Uterus (tissue), 3 donors: ENCODE measurements at regions not wholly inside any gene's neighbourhood (a gene's known extent, or its start where the extent isn't known, plus 50 kb on each side); places are given as distances from the start of the nearest gene placed in this dataset.

Experiments used
- DNase-seq, 2 donors: peaks; one replicate each; pipeline ENCODE4 v3.0.0-alpha.2; 2019 to 2020
- H3K27ac ChIP-seq, 2 donors: fragments of 200-600 bp; sonication (generic); 1 replicate in 1 of 2; 2 replicates in 1 of 2; pipeline ENCODE4 v1.5.1; 2016 to 2018
- H3K27me3 ChIP-seq, 2 donors: fragments of 200-600 bp; sonication (generic); one replicate each; pipeline ENCODE4 v1.5.1; 2018 to 2019; ENCODE audit warnings: control low read depth in 1 of 2
- H3K36me3 ChIP-seq, 2 donors: fragments of 200-600 bp; sonication (generic); one replicate each; pipeline ENCODE4 v1.5.1; 2019; ENCODE audit warnings: control low read depth in 1 of 2
- H3K4me1 ChIP-seq, 2 donors: fragments of 200-600 bp; sonication (generic); one replicate each; pipeline ENCODE4 v1.5.1; 2018 to 2019; ENCODE audit warnings: control low read depth in 1 of 2
- H3K4me3 ChIP-seq, 2 donors: fragments of 200-600 bp; sonication (generic); 1 replicate in 1 of 2; 2 replicates in 1 of 2; pipeline ENCODE4 v1.5.1; 2018 to 2019; ENCODE audit warnings: mild to moderate bottlenecking in 1 of 2
- H3K9me3 ChIP-seq, 2 donors: fragments of 200-600 bp; sonication (generic); one replicate each; pipeline ENCODE4 v1.5.1; 2019; ENCODE audit warnings: control low read depth in 1 of 2
- POLR2A ChIP-seq, 2 donors: fragments of 450-650 bp; IDR thresholded peaks; one replicate each; pipeline ENCODE4 v1.6.1; 2016; ENCODE audit warnings: antibody characterized with exemption in 2 of 2, mild to moderate bottlenecking in 1 of 2, moderate library complexity in 1 of 2
- intact Hi-C: fragments of 100-400 bp; cut with DNase I; formaldehyde crosslinking; loops from one replicate; pipeline ENCODE4 v1.15.1; 2023; ENCODE audit warnings: low total_unique reads
- TF ChIP-seq, protein P1 (sequence below), 4 experiments: fragments of 200-600 bp in 2 of 4; fragments of 450-650 bp in 2 of 4; sonication (generic) in 2 of 4; IDR thresholded peaks; one replicate each; pipeline ENCODE4 v1.5.1; 2016 to 2019; ENCODE audit warnings: antibody characterized with exemption in 4 of 4, mild to moderate bottlenecking in 2 of 4, moderate library complexity in 1 of 4
- donor health status: DM: yes; HTN: yes; CAD: no.

DNA sequence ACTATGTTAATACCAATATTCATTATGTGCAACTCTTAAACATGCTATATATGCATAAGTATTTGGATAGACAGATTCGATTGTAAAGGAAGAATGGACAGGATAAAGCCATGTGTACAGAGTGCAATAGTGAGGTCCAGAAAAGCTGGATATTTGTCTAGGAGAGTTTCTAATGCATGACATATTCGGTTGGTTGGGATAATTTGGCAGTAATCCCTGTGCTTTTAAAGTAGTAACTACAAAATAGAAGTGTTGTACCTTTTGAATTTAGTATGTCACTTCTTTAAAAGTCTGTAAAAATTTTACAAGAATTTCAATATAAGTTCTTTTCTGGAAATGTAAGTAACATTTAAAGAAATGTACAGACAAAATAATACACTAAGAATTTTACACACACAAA, 774.5 kb downstream of the USP25 start:
- intact Hi-C loops = no loop called here
- TF ChIP-seq POLR2A (IDR thresholded peaks at IDR 0.05) = no peak
- TF ChIP-seq, protein P1, sequence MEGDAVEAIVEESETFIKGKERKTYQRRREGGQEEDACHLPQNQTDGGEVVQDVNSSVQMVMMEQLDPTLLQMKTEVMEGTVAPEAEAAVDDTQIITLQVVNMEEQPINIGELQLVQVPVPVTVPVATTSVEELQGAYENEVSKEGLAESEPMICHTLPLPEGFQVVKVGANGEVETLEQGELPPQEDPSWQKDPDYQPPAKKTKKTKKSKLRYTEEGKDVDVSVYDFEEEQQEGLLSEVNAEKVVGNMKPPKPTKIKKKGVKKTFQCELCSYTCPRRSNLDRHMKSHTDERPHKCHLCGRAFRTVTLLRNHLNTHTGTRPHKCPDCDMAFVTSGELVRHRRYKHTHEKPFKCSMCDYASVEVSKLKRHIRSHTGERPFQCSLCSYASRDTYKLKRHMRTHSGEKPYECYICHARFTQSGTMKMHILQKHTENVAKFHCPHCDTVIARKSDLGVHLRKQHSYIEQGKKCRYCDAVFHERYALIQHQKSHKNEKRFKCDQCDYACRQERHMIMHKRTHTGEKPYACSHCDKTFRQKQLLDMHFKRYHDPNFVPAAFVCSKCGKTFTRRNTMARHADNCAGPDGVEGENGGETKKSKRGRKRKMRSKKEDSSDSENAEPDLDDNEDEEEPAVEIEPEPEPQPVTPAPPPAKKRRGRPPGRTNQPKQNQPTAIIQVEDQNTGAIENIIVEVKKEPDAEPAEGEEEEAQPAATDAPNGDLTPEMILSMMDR (IDR thresholded peaks at IDR 0.05) = no peak
- H3K4me1 ChIP-seq = peaks cover 0 to 26% of the 10 kb centered on the region in 2 donors
- no peak overlapping the region for H3K4me3 ChIP-seq
- no peak overlapping the region for H3K27ac ChIP-seq
- DNase-seq = no peak
- H3K27me3 ChIP-seq = no peaks in the 10 kb centered on the region
- no peaks in the 10 kb centered on the region for H3K9me3 ChIP-seq
- no peaks in the 10 kb centered on the region for H3K36me3 ChIP-seq

DNA sequence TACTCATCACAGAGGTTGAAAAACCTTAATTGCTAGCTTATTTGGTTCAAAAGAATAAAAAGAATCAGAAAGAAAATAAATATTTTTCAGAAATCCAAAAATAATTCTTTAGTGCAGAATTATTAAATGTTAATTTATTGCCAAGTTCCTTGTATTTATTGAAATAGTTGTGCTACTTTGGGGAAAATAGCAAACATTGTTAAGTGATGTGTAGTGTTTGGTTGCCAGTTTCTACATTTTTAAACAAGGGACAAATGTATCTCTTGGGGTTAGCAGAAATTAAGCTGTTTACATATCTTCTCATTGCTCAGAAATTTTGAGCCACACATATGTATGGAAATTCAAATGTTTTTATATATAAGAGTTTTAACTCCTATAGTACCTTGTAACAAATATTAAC, 775.0 kb downstream of the USP25 start:
- H3K27ac ChIP-seq = no peak overlapping the region
- H3K9me3 ChIP-seq = no peaks in the 10 kb centered on the region
- no peak for DNase-seq
- no peaks in the 10 kb centered on the region for H3K27me3 ChIP-seq
- H3K36me3 ChIP-seq = no peaks in the 10 kb centered on the region
- H3K4me3 ChIP-seq = no peak overlapping the region
- no peak for TF ChIP-seq POLR2A (IDR thresholded peaks at IDR 0.05)
- TF ChIP-seq, protein P1 (IDR thresholded peaks at IDR 0.05) = no peak
- intact Hi-C loops = no loop called here
- H3K4me1 ChIP-seq = peaks cover 0 to 31% of the 10 kb centered on the region in 2 donors

DNA sequence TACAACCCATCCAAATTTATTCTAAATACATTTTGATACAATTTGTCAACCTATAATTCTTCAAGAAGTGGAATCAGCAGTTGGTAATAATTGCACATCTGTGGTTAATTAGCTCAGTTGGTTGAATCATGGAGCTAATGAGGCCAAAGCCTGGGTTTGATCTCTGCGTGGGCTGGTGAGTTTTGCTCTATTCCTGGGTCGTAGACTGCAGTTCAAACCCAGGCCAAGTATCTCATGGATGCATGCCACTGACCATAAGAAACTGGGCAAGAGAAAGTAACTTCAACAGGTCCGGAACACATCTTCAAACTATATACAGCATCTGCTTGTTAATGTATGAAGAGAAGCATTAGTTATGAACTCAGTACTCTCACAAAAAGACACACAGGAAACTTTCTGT, 779.7 kb downstream of the USP25 start:
- Histone ChIP-seq H3K27me3 (no peaks in the 10 kb centered on the region), H3K4me1 (peaks cover 0 to 34% of the 10 kb centered on the region in 2 donors), H3K36me3 (no peaks in the 10 kb centered on the region), H3K9me3 (no peaks in the 10 kb centered on the region), H3K27ac (peak overlapping the region; percentile 7 to 39), H3K4me3 (no peak overlapping the region)
- TF ChIP-seq, protein P1 (IDR thresholded peaks at IDR 0.05) = no peak
- TF ChIP-seq POLR2A (IDR thresholded peaks at IDR 0.05) = no peak
- DNase-seq = no peak
- intact Hi-C loops = no loop called here

DNA sequence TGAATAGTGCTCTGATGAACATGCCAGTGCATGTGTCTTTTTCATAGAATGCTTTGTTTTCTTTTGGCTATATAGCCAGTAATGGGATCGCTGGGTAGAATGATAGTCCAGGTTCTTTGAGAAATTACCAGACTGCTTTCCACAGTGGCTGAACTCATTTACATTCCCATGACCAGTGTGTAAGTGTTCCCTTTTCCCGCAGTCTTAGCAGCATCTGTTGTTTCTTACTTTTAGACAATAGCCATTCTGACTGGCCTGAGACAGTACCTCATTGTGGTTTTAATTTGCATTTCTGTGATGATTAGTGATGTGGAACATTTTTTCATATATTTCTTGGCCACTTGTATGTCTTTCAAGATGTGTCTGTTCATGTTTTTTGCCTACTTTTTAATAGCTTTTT, 784.5 kb downstream of the USP25 start:
- no peak for DNase-seq
- Histone ChIP-seq H3K27ac (no peak overlapping the region), H3K36me3 (no peaks in the 10 kb centered on the region), H3K27me3 (no peaks in the 10 kb centered on the region), H3K4me3 (no peak overlapping the region), H3K9me3 (peaks cover 0 to 10% of the 10 kb centered on the region in 2 donors), H3K4me1 (peaks cover 0 to 11% of the 10 kb centered on the region in 2 donors)
- no peak for TF ChIP-seq POLR2A (IDR thresholded peaks at IDR 0.05)
- TF ChIP-seq, protein P1 (IDR thresholded peaks at IDR 0.05) = no peak
- intact Hi-C loops = no loop called here

DNA sequence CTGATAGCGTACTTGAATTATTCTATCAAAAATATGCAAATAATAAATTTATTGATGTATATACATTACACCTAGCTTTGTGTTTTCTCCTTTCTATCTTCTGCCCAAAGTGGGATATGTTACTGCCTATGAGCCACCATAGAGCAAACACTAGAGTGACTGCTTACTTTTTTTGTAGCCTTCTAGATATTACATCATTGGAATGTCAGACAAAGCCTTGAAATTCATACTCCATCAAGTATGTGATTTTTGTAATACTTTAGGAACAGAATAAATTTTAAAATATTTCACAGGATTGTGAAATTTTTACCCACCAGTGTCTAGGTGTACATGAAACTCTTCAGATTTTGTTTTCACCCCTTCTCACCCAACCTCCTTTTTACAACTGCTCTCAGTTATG, 787.6 kb downstream of the USP25 start:
- Histone ChIP-seq H3K27me3 (no peaks in the 10 kb centered on the region), H3K36me3 (no peaks in the 10 kb centered on the region), H3K27ac (peak overlapping the region in 1 of 2 donors; percentile 4), H3K9me3 (peaks cover 0 to 10% of the 10 kb centered on the region in 2 donors), H3K4me1 (peaks cover 0 to 7% of the 10 kb centered on the region in 2 donors), H3K4me3 (no peak overlapping the region)
- no peak for DNase-seq
- intact Hi-C loops = no loop called here
- no peak for TF ChIP-seq POLR2A (IDR thresholded peaks at IDR 0.05)

DNA sequence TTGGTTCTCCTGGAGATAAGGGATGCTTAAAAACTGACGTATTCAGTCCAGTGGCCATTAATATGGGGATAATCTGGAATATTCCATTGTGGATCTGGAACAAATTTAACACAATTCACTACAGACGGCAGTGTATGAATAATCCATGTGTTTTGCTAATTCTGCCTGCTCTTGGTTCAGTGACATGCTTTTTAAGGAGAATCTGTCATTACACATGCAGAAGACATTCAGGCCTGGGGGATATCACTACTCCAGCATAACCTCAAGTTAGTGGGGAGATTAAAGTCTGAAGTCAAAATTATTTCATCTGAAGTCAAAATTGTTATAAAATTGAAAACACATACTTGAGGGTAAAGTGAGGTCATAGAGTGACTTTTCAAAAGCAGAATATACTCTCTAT, 789.3 kb downstream of the USP25 start:
- no peak overlapping the region for H3K4me3 ChIP-seq
- H3K36me3 ChIP-seq = no peaks in the 10 kb centered on the region
- peaks cover 0 to 10% of the 10 kb centered on the region in 2 donors for H3K9me3 ChIP-seq
- TF ChIP-seq POLR2A (IDR thresholded peaks at IDR 0.05) = no peak
- TF ChIP-seq, protein P1 (IDR thresholded peaks at IDR 0.05) = no peak
- H3K27me3 ChIP-seq = no peaks in the 10 kb centered on the region
- intact Hi-C loops = no loop called here
- no peak for DNase-seq
- peaks cover 0 to 3% of the 10 kb centered on the region in 2 donors for H3K4me1 ChIP-seq
- H3K27ac ChIP-seq = peak overlapping the region; percentile 5 to 9
